ENCODE measurements at regions not wholly inside any gene's neighbourhood (a gene's known extent, or its start where the extent isn't known, plus 50 kb on each side); places are given as distances from the start of the nearest gene placed in this dataset.

DNA sequence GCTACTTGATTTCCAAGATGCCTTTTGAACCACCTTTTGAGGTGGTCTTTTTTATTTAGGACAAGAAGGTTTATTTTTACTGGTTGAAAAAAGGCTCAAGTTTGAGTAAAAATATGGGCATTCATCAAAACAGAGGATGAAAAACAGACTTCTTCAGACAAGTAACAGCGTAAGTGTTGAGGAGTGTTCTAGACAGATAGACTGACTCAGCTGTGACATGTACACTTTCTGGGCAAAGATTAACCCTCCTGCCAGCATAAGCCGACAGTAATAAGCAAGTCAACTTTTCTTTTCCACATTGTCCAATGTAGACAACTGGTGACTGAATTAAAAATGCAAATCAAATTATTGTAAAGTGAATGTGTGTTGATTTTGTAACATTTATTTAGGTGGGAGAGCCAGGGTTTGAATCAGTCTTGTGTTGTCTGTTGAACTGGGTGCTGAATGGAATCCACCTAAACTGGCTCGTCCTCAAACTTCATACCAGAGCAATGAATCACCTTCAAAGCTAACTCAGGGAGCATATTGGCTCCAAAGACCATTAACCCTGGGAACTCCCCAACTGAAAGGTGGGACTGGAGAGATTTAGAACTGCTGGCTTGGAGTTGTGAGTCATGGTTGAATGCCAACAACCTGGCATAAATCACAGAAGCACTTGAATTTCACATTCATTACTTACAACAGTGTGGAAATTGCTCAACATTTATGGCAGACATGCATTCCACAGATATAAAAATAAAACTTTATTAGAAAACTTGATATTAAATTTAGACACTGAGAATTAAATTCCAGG is 377.0 kb downstream of the ETS1 start:
- TF ChIP-seq, protein P1, sequence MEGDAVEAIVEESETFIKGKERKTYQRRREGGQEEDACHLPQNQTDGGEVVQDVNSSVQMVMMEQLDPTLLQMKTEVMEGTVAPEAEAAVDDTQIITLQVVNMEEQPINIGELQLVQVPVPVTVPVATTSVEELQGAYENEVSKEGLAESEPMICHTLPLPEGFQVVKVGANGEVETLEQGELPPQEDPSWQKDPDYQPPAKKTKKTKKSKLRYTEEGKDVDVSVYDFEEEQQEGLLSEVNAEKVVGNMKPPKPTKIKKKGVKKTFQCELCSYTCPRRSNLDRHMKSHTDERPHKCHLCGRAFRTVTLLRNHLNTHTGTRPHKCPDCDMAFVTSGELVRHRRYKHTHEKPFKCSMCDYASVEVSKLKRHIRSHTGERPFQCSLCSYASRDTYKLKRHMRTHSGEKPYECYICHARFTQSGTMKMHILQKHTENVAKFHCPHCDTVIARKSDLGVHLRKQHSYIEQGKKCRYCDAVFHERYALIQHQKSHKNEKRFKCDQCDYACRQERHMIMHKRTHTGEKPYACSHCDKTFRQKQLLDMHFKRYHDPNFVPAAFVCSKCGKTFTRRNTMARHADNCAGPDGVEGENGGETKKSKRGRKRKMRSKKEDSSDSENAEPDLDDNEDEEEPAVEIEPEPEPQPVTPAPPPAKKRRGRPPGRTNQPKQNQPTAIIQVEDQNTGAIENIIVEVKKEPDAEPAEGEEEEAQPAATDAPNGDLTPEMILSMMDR (IDR thresholded peaks at IDR 0.05), result no peak
- Mint-ChIP-seq H3K4me3 (ENCODE audit: unreplicated experiment) (no peak overlapping the region), H3K4me1 (ENCODE audit: low read depth) (peaks cover 63% of the 10 kb centered on the region), H3K36me3 (ENCODE audit: low read depth) (no peaks in the 10 kb centered on the region), H3K27me3 (ENCODE audit: low read depth) (no peaks in the 10 kb centered on the region), H3K9me3 (ENCODE audit: low read depth) (peaks cover 13% of the 10 kb centered on the region), H3K27ac (ENCODE audit: unreplicated experiment) (peak overlapping the region; percentile 89)
- no peak for DNase-seq (ENCODE audit: low spot score)

DNA sequence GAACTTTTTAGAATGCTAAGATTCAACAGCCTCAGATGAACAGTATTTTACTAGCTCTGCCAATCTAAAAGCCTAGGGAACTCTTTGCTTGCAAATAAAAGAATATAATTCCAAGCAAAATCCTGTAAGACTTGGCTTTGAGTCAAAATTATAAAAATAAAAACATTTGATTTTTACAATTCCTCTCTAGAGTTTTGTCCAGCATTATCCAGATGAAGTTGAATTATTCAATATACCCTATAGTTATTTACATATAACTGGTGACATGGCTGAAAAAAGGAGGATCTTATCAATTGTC is 378.3 kb downstream of the ETS1 start:
- no peak overlapping the region for H3K4me3 Mint-ChIP-seq (ENCODE audit: unreplicated experiment)
- DNase-seq (ENCODE audit: low spot score), result no peak
- no peaks in the 10 kb centered on the region for H3K27me3 Mint-ChIP-seq (ENCODE audit: low read depth)
- H3K27ac Mint-ChIP-seq (ENCODE audit: unreplicated experiment), result peak overlapping the region; percentile 90
- H3K36me3 Mint-ChIP-seq (ENCODE audit: low read depth), result no peaks in the 10 kb centered on the region
- H3K9me3 Mint-ChIP-seq (ENCODE audit: low read depth), result peaks cover 13% of the 10 kb centered on the region
- peaks cover 63% of the 10 kb centered on the region for H3K4me1 Mint-ChIP-seq (ENCODE audit: low read depth)
- TF ChIP-seq, protein P1 (IDR thresholded peaks at IDR 0.05), result no peak

DNA sequence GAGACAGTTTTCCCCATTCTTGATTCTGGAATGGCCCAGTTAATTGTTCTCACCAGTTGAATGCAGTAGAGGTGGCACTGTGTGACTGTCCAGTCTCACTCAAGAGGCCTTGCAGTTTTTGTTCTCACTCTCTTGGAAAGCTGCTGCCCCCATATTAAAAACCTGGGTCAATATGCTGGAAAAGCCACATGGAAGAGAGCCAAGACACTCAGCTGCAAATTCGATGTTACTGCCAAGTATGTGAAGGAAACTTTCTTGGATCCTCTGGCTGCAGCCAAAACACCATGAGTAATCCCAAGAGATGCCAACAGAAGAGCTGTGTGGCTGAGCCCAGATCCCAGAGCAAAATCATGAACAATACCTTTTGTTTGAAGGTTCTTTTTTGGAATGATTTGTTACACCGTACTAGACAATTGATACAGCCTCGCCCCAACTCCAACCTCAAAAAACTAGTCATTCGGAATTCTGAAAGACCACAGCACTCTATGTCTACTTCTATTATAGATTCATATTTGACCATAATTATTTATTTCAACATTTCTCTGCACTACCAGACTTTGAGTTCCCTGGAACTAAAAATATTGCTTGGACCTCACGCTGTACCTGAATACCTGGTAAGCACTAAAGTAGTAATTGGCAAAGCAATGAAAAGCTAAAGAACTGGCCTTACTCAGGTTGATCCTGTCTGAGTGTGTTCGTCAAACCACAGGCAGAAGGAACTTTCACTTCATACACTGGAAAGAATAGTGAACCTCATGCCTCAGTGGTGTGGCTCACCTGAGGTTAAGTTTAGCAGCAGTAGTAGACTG is 378.8 kb downstream of the ETS1 start:
- DNase-seq (ENCODE audit: low spot score), result no peak
- Mint-ChIP-seq H3K9me3 (ENCODE audit: low read depth) (peaks cover 11% of the 10 kb centered on the region), H3K27me3 (ENCODE audit: low read depth) (no peaks in the 10 kb centered on the region), H3K4me1 (ENCODE audit: low read depth) (peaks cover 63% of the 10 kb centered on the region), H3K36me3 (ENCODE audit: low read depth) (no peaks in the 10 kb centered on the region), H3K27ac (ENCODE audit: unreplicated experiment) (peak overlapping the region; percentile 90), H3K4me3 (ENCODE audit: unreplicated experiment) (no peak overlapping the region)
- TF ChIP-seq, protein P1 (IDR thresholded peaks at IDR 0.05), result no peak

DNA sequence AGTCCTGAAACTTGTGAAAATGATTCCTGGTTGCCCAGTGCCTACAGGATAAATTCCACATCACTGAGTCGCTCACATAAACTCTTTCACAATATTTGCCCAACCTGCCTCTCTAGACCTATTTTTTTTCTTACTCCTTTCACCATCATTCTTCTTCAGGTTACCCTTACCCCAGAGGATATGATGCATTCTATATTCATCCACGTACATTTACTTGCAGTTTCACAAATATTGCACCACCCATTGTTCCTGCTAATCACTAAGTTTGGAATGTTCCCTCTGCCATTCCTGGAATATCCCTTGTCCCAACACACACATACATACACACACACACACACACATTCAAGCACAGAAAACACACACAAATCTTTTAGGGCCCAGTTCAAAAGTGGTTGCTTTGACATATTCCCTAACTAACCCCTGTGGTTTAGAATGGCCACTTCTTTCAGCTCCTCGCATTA is 379.5 kb downstream of the ETS1 start:
- Mint-ChIP-seq H3K4me1 (ENCODE audit: low read depth) (peaks cover 63% of the 10 kb centered on the region), H3K27me3 (ENCODE audit: low read depth) (no peaks in the 10 kb centered on the region), H3K36me3 (ENCODE audit: low read depth) (no peaks in the 10 kb centered on the region), H3K4me3 (ENCODE audit: unreplicated experiment) (no peak overlapping the region), H3K27ac (ENCODE audit: unreplicated experiment) (peak overlapping the region; percentile 90), H3K9me3 (ENCODE audit: low read depth) (peaks cover 11% of the 10 kb centered on the region)
- TF ChIP-seq, protein P1 (IDR thresholded peaks at IDR 0.05), result no peak
- no peak for DNase-seq (ENCODE audit: low spot score)

DNA sequence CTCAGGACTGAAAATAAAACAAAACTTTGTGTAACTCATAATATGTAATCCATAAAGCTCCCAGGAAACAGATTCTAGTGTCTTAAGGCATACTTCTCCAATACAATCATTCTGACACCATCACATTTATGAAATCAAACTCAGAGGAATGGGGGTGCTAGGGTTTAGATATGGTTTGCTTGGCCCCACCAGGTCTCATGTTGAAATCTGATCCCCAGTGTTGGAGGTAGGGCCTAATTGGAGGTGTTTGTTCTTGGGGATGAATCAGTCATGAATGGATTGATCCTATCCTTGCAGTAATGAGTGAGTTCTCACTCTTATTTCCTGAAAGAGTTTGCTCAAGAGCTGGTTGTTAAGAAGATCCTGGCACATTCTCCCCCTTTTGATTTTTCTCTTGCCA is 380.9 kb downstream of the ETS1 start:
- Mint-ChIP-seq H3K4me3 (ENCODE audit: unreplicated experiment) (no peak overlapping the region), H3K27ac (ENCODE audit: unreplicated experiment) (peak overlapping the region; percentile 28), H3K36me3 (ENCODE audit: low read depth) (no peaks in the 10 kb centered on the region), H3K27me3 (ENCODE audit: low read depth) (no peaks in the 10 kb centered on the region), H3K9me3 (ENCODE audit: low read depth) (peaks cover 11% of the 10 kb centered on the region), H3K4me1 (ENCODE audit: low read depth) (peaks cover 56% of the 10 kb centered on the region)
- no peak for DNase-seq (ENCODE audit: low spot score)
- TF ChIP-seq, protein P1 (IDR thresholded peaks at IDR 0.05), result no peak
